ENCODE measurements at regions not wholly inside any gene's neighbourhood (a gene's known extent, or its start where the extent isn't known, plus 50 kb on each side); places are given as distances from the start of the nearest gene placed in this dataset.

- TF ChIP-seq EZH2phosphoT487 (IDR thresholded peaks at IDR 0.05; ENCODE audit: borderline replicate concordance, low read length): no peak
- TF ChIP-seq CTCF (conservative IDR thresholded peaks at IDR 0.05; ENCODE audit: low read depth, low read length): no peak
Measured at GRCh38 chr7:110157631-110158362, 933.1 kb upstream of the LRRN3 start.

All from PC-3 (cell line).